NCI-H446 treated with DMSO at 0.1 percent for 48 hours (cell line): ENCODE measurements at regions not wholly inside any gene's neighbourhood (a gene's known extent, or its start where the extent isn't known, plus 50 kb on each side); places are given as distances from the start of the nearest gene placed in this dataset.

Source experiments
- DNase-seq: peaks from one replicate; lab custom pipeline; 2025; lab: John Stamatoyannopoulos, UW

GRCh38 chr10:62631241-62631640 lies 173.3 kb upstream of the ADO start:
- DNase-seq, result no peak

- no peak for DNase-seq
These were observed 172.3 kb upstream of the ADO start for GRCh38 chr10:62632071-62632809.

- DNase-seq, result no peak
These were observed 170.5 kb upstream of the ADO start for GRCh38 chr10:62633976-62634375.

GRCh38 chr10:62634576-62634975 lies 169.9 kb upstream of the ADO start:
- no peak for DNase-seq

GRCh38 chr10:62635127-62635526 lies 169.4 kb upstream of the ADO start:
- no peak for DNase-seq

- DNase-seq, result no peak
These were observed 167.7 kb upstream of the ADO start for GRCh38 chr10:62636825-62637248.

- DNase-seq, result no peak
These were observed 167.1 kb upstream of the ADO start for GRCh38 chr10:62637249-62638061.

- no peak for DNase-seq
These were observed 166.4 kb upstream of the ADO start for GRCh38 chr10:62638062-62638477.

- no peak for DNase-seq
These were observed 165.4 kb upstream of the ADO start for GRCh38 chr10:62639144-62639543.

- no peak for DNase-seq
These were observed 164.1 kb upstream of the ADO start for GRCh38 chr10:62640411-62640810.

- DNase-seq, result no peak
These were observed 160.6 kb upstream of the ADO start for GRCh38 chr10:62643606-62644587.

GRCh38 chr10:62647375-62648092 lies 157.0 kb upstream of the ADO start:
- no peak for DNase-seq

GRCh38 chr10:62648921-62649320 lies 155.6 kb upstream of the ADO start:
- no peak for DNase-seq

GRCh38 chr10:62650411-62650810 lies 154.1 kb upstream of the ADO start:
- no peak for DNase-seq

GRCh38 chr10:62651341-62651740 lies 153.2 kb upstream of the ADO start:
- no peak for DNase-seq

GRCh38 chr10:62652114-62652513 lies 152.4 kb upstream of the ADO start:
- no peak for DNase-seq

GRCh38 chr10:62652564-62652963 lies 152.0 kb upstream of the ADO start:
- no peak for DNase-seq

GRCh38 chr10:62653254-62653653 lies 151.3 kb upstream of the ADO start:
- DNase-seq, result no peak

- DNase-seq, result no peak
These were observed 149.6 kb upstream of the ADO start for GRCh38 chr10:62654966-62655336.

- DNase-seq, result no peak
These were observed 149.1 kb upstream of the ADO start for GRCh38 chr10:62655337-62655994.

GRCh38 chr10:62657244-62657835 lies 147.2 kb upstream of the ADO start:
- no peak for DNase-seq
